CD14-positive monocyte (primary cell): ENCODE measurements at regions not wholly inside any gene's neighbourhood (a gene's known extent, or its start where the extent isn't known, plus 50 kb on each side); places are given as distances from the start of the nearest gene placed in this dataset.

ENCODE experiments used
- DNase-seq, 3 donors: peaks; one replicate each; pipeline ENCODE4 v3.0.0-alpha.2; 2011 to 2022
- H2AFZ ChIP-seq: 2 replicates; pipeline ENCODE4 v1.6.0; 2012; ENCODE audit warnings: mild to moderate bottlenecking, low read depth, low read length, inconsistent platforms; ENCODE audit not compliant: insufficient read depth, poor library complexity, severe bottlenecking
- H3K27ac ChIP-seq, 2 donors: 1 replicate in 1 of 2; 2 replicates in 1 of 2; pipeline ENCODE4 v1.5.1; 2012 to 2013; ENCODE audit warnings: low read length in 2 of 2, control low read depth in 1 of 2, inconsistent platforms in 1 of 2, low read depth in 1 of 2, mild to moderate bottlenecking in 1 of 2
- H3K27me3 ChIP-seq, 2 donors: one replicate each; pipeline versions ENCODE4 v1.6.0 to v1.6.1; 2011 to 2013; ENCODE audit warnings: low read length in 2 of 2; ENCODE audit not compliant: control insufficient read depth in 2 of 2, insufficient read depth in 2 of 2
- H3K36me3 ChIP-seq, 2 donors: replicated peaks in 1 of 2; 1 replicate in 1 of 2; 2 replicates in 1 of 2; pipeline versions ENCODE4 v1.5.1 to v1.6.1; 2012 to 2013; ENCODE audit warnings: low read length in 2 of 2, control low read depth in 1 of 2, inconsistent platforms in 1 of 2, mild to moderate bottlenecking in 1 of 2; ENCODE audit not compliant: insufficient read depth in 2 of 2, control insufficient read depth in 1 of 2
- H3K4me1 ChIP-seq, 2 donors: 1 replicate in 1 of 2; 2 replicates in 1 of 2; pipeline versions ENCODE4 v1.5.1 to v1.6.1; 2012 to 2013; ENCODE audit warnings: low read length in 2 of 2, control low read depth in 1 of 2, inconsistent platforms in 1 of 2, mild to moderate bottlenecking in 1 of 2, moderate library complexity in 1 of 2; ENCODE audit not compliant: insufficient read depth in 2 of 2, control insufficient read depth in 1 of 2
- H3K4me2 ChIP-seq: replicated peaks from 2 replicates; pipeline ENCODE3; 2012; ENCODE audit warnings: low read length, moderate library complexity, mild to moderate bottlenecking; ENCODE audit not compliant: poor library complexity, severe bottlenecking; ENCODE audit errors: extremely low read depth
- H3K4me3 ChIP-seq, 3 experiments: fragments of 200-600 bp in 1 of 3; sonication (generic) in 1 of 3; replicated peaks in 1 of 3; 1 replicate in 2 of 3; 2 replicates in 1 of 3; pipeline ENCODE4 v1.5.1; 2011 to 2013; ENCODE audit warnings: low read length in 3 of 3, mild to moderate bottlenecking in 3 of 3, control low read depth in 2 of 3, low read depth in 2 of 3, inconsistent platforms in 1 of 3, moderate library complexity in 1 of 3
- H3K79me2 ChIP-seq: 2 replicates; pipeline ENCODE4 v1.6.0; 2012; ENCODE audit warnings: mild to moderate bottlenecking, control low read depth, inconsistent platforms, low read length, moderate library complexity; ENCODE audit not compliant: insufficient read depth
- H3K9ac ChIP-seq: 2 replicates; pipeline ENCODE4 v1.6.0; 2017; ENCODE audit warnings: low read length, mild to moderate bottlenecking; ENCODE audit not compliant: insufficient read depth, poor library complexity, severe bottlenecking
- H3K9me3 ChIP-seq, 2 donors: replicated peaks in 1 of 2; 1 replicate in 1 of 2; 2 replicates in 1 of 2; pipeline versions ENCODE4 v1.5.1 to v1.6.1; 2012 to 2013; ENCODE audit warnings: low read length in 2 of 2, control low read depth in 1 of 2; ENCODE audit not compliant: control insufficient read depth in 1 of 2, insufficient read depth in 1 of 2
- H4K20me1 ChIP-seq: 2 replicates; pipeline ENCODE4 v1.6.0; 2012; ENCODE audit warnings: mild to moderate bottlenecking, low read length, control low read depth, moderate library complexity; ENCODE audit not compliant: insufficient read depth
- H3K27ac Mint-ChIP-seq, 7 donors: one replicate each; pipeline ENCODE4 v1.8.0; 2020; ENCODE audit warnings: mild to moderate bottlenecking in 7 of 7, mixed read lengths in 7 of 7, moderate library complexity in 6 of 7, inconsistent platforms in 2 of 7
- H3K27me3 Mint-ChIP-seq, 3 donors: one replicate each; pipeline ENCODE4 v1.8.0; 2021 to 2022; ENCODE audit warnings: low read depth in 3 of 3, mild to moderate bottlenecking in 3 of 3, mixed read lengths in 3 of 3, moderate library complexity in 3 of 3, inconsistent platforms in 1 of 3
- H3K36me3 Mint-ChIP-seq, 2 donors: one replicate each; pipeline ENCODE4 v1.8.0; 2020; ENCODE audit warnings: mixed read lengths in 2 of 2, inconsistent platforms in 1 of 2, mild to moderate bottlenecking in 1 of 2
- H3K4me1 Mint-ChIP-seq: one replicate; pipeline ENCODE4 v1.8.0; 2020; ENCODE audit warnings: mild to moderate bottlenecking, mixed read lengths
- H3K4me3 Mint-ChIP-seq, 2 donors: one replicate each; pipeline ENCODE4 v1.8.0; 2020; ENCODE audit warnings: mild to moderate bottlenecking in 2 of 2, mixed read lengths in 2 of 2, moderate library complexity in 1 of 2
- H3K9me3 Mint-ChIP-seq, 7 donors: one replicate each; pipeline ENCODE4 v1.8.0; 2020 to 2022; ENCODE audit warnings: mixed read lengths in 7 of 7, mild to moderate bottlenecking in 6 of 7, moderate library complexity in 6 of 7, inconsistent platforms in 2 of 7
- CTCF ChIP-seq: fragments of 200-600 bp; IDR thresholded peaks from one replicate; pipeline ENCODE4 v1.8.0; 2022; ENCODE audit warnings: antibody characterized with exemption, mild to moderate bottlenecking
- WGBS: methylation state at CpG from one replicate; pipeline ENCODE4 v1.1.5; 2013; ENCODE audit warnings: missing lambda C conversion rate; ENCODE audit not compliant: insufficient coverage; 5-methylcytosine and 5-hydroxymethylcytosine counted together
- intact Hi-C, 2 donors: fragments of 100-400 bp; cut with micrococcal nuclease; formaldehyde crosslinking; loops; one replicate each; pipeline versions ENCODE4 v1.15.0 to v1.15.1; 2023

GRCh38 chr4:170672381-170672965 is 582.7 kb upstream of the AADAT start:
- Mint-ChIP-seq H3K36me3 (no peaks in the 10 kb centered on the region), H3K9me3 (peaks cover 0 to 6% (median 2%) of the 10 kb centered on the region in 7 donors), H3K4me3 (no peak overlapping the region), H3K27ac (no peak overlapping the region), H3K27me3 (no peaks in the 10 kb centered on the region), H3K4me1 (no peaks in the 10 kb centered on the region)
- Histone ChIP-seq H3K79me2 (no peaks in the 10 kb centered on the region), H2AFZ (no peak overlapping the region), H3K9me3 (no peaks in the 10 kb centered on the region), H3K9ac (no peak overlapping the region), H3K4me2 (no peak overlapping the region), H3K36me3 (no peaks in the 10 kb centered on the region), H3K27me3 (no peaks in the 10 kb centered on the region), H3K4me1 (no peaks in the 10 kb centered on the region), H3K27ac (no peak overlapping the region), H3K4me3 (no peak overlapping the region), H4K20me1 (no peaks in the 10 kb centered on the region)
- intact Hi-C loops: no loop called here
- DNase-seq: no peak
- WGBS: no CpG with 5 or more reads among the region's 1 CpG
- TF ChIP-seq CTCF: no peak

GRCh38 chr4:170671171-170671570 is 581.4 kb upstream of the AADAT start:
- Histone ChIP-seq H2AFZ (no peak overlapping the region), H3K27me3 (no peaks in the 10 kb centered on the region), H3K9me3 (no peaks in the 10 kb centered on the region), H3K36me3 (no peaks in the 10 kb centered on the region), H3K9ac (no peak overlapping the region), H3K79me2 (no peaks in the 10 kb centered on the region), H3K4me1 (no peaks in the 10 kb centered on the region), H4K20me1 (no peaks in the 10 kb centered on the region), H3K27ac (no peak overlapping the region), H3K4me3 (no peak overlapping the region), H3K4me2 (no peak overlapping the region)
- Mint-ChIP-seq H3K27me3 (no peaks in the 10 kb centered on the region), H3K27ac (no peak overlapping the region), H3K9me3 (peaks cover 0 to 3% (median 0%) of the 10 kb centered on the region in 7 donors), H3K4me1 (no peaks in the 10 kb centered on the region), H3K4me3 (no peak overlapping the region), H3K36me3 (no peaks in the 10 kb centered on the region)
- TF ChIP-seq CTCF: no peak
- intact Hi-C loops: no loop called here
- no CpG with 5 or more reads among the region's 1 CpG for WGBS
- no peak for DNase-seq
